Effector memory CD4-positive, alpha-beta T cell (primary cell): ENCODE measurements at regions not wholly inside any gene's neighbourhood (a gene's known extent, or its start where the extent isn't known, plus 50 kb on each side); places are given as distances from the start of the nearest gene placed in this dataset.

ENCODE experiments used
- DNase-seq, 3 donors: peaks; one replicate each; pipeline ENCODE4 v3.0.0-alpha.2; 2020
- H3K27ac ChIP-seq: 2 replicates; pipeline ENCODE4 v1.7.0; 2013; ENCODE audit warnings: mild to moderate bottlenecking, low read length, moderate library complexity; ENCODE audit not compliant: insufficient read depth, poor library complexity, severe bottlenecking
- H3K27me3 ChIP-seq: replicated peaks from 2 replicates; pipeline ENCODE4 v1.7.0; 2013; ENCODE audit warnings: mild to moderate bottlenecking, low read length; ENCODE audit not compliant: insufficient read depth, control insufficient read depth, poor library complexity, severe bottlenecking
- H3K36me3 ChIP-seq: 2 replicates; pipeline ENCODE4 v1.7.0; 2013; ENCODE audit warnings: mild to moderate bottlenecking, low read length, moderate library complexity; ENCODE audit not compliant: control insufficient read depth, insufficient read depth
- H3K4me1 ChIP-seq: 2 replicates; pipeline ENCODE4 v1.7.0; 2013; ENCODE audit warnings: low read length, mild to moderate bottlenecking; ENCODE audit not compliant: control insufficient read depth, insufficient read depth, poor library complexity, severe bottlenecking
- H3K4me3 ChIP-seq: 2 replicates; pipeline ENCODE4 v1.7.0; 2013; ENCODE audit warnings: low read length, low read depth, mild to moderate bottlenecking; ENCODE audit not compliant: insufficient read depth, poor library complexity, severe bottlenecking
- H3K9me3 ChIP-seq: 2 replicates; pipeline ENCODE4 v1.7.0; 2013; ENCODE audit warnings: mild to moderate bottlenecking, low read length, moderate library complexity; ENCODE audit not compliant: control insufficient read depth

DNA sequence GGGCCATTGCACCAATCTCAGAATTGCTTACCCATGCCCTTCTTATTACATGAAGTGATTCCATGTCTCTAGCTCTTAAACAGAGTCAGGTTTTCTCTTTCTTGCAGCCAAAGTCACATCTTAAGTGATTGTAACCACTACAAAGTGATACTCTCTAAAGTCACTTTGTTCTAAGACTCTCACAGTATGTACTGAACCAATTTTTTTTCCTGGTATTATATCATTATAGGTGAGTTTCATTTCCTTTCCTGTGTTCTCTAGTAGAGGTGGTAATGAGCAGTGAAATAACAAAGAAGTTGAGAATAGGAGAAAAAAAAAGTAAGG is 66.3 kb upstream of the DARS1 start:
- Histone ChIP-seq H3K27ac (peak overlapping the region; percentile 40), H3K36me3 (no peaks in the 10 kb centered on the region), H3K9me3 (no peaks in the 10 kb centered on the region), H3K4me3 (no peak overlapping the region), H3K27me3 (no peaks in the 10 kb centered on the region), H3K4me1 (peaks cover 50% of the 10 kb centered on the region)
- no peak for DNase-seq

DNA sequence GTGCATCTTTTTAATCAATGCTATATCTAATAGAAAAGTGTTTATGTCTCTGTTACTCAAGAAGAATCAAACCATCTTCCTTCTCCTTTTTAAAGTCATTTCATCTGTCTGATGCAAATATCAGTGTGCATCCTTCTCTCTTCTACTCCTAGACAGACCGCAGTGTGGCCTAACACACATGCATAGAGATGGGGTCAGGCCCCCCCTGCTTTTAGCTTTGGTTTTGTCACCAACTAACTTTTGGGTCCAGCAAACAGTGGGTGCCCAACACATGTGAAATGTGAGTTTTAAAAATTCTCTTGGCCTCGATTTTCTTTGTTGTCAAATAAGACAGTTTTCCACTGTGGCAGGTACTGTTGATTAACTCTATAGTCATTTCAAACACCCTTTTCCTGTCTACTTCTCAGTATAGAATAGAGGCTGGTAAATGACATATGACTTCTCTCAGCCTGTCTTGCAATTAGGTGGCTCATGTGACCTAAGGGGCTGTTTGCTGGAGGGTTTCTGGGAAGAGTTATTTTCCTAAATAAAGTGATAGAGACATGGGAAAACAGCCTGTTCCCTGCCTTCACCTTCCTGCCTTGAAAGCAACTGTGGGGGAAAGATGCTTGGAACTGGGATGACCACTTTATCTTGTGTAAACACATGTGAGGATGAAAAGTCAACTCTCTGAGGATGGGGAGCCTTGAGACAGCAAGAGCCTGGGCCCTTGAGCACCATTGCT is 65.7 kb upstream of the DARS1 start:
- DNase-seq, result no peak
- Histone ChIP-seq H3K9me3 (no peaks in the 10 kb centered on the region), H3K36me3 (no peaks in the 10 kb centered on the region), H3K27ac (peak overlapping the region; percentile 40), H3K4me3 (no peak overlapping the region), H3K27me3 (no peaks in the 10 kb centered on the region), H3K4me1 (peaks cover 48% of the 10 kb centered on the region)

DNA sequence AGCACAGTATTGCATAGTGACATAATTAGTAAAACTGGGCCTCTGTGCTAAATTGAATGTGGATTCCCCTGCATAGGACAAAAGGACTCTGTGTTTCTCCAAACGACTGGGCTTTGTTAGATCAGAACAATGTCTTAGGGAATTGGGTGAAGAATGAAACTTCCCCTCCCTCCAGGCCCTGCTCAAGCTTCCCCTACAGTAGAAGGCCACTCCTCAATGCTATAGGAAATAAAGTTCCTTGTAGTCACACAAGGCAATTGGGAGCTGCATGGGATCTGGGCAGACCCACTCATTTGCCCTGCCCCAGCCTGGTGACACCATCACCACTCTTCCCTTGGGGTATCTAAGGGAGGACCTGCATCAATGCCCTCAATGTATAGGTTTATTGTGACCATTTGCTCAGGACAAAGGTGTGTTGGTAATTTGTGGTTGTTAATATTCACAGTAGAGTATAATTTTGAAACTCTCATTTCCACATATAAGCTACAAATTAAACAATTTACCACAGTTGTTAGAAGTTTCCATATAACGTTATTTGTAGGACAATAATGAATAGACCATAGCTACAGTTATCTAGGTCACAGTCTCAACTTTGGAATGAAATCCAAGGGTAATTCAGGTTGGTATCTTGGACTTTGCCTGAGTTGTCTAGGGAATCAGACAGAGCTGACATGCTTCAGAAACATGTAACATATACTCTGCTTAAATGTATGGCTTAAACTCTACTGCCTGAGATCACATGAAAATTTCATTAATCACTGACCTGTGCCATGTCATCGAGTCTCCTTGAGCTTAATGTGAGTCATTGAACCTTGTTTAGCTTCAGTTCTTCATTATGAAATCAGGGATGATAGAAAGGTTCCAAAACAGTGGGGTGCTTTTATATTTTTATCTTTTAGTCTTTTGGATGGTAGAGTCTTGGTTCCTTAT is 64.8 kb upstream of the DARS1 start:
- Histone ChIP-seq H3K36me3 (no peaks in the 10 kb centered on the region), H3K4me3 (no peak overlapping the region), H3K4me1 (peaks cover 44% of the 10 kb centered on the region), H3K9me3 (no peaks in the 10 kb centered on the region), H3K27ac (no peak overlapping the region), H3K27me3 (no peaks in the 10 kb centered on the region)
- no peak for DNase-seq

DNA sequence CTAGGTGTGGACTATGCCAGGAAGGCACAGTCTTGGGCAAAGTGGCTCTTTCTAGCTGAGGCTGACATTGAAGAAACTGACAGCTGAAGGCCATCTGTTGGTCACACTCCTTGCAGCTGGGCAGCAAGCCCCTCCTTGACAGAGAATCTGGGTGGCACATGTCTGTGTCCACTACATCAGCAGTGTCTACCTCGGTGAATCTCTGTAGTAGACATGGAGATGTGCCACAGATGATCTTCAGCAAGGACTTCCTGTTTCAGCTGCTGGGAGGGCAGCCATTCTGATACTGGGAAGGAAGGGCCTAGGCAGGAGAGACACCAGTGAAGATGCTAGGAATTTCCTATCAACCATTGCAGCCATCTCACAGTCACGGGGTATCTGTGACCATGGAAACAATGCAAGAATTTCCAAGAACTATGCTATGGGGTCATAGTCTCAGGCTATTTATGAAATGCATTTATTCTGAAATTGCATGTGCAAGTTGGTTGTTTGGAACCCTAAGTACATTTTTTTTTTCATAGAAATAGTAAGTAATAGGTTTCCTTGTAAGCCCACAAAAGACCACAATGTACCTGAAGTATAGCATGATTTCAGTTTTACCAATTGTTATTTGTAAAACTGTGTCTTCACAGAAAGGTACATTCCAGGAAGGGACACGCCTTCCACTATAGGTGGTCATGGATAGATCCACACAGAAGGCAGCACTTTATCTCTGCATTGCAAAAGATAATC is 63.8 kb upstream of the DARS1 start:
- H3K4me1 ChIP-seq, result peaks cover 38% of the 10 kb centered on the region
- H3K4me3 ChIP-seq, result no peak overlapping the region
- no peaks in the 10 kb centered on the region for H3K27me3 ChIP-seq
- DNase-seq, result no peak
- no peak overlapping the region for H3K27ac ChIP-seq
- H3K36me3 ChIP-seq, result no peaks in the 10 kb centered on the region
- H3K9me3 ChIP-seq, result no peaks in the 10 kb centered on the region

DNA sequence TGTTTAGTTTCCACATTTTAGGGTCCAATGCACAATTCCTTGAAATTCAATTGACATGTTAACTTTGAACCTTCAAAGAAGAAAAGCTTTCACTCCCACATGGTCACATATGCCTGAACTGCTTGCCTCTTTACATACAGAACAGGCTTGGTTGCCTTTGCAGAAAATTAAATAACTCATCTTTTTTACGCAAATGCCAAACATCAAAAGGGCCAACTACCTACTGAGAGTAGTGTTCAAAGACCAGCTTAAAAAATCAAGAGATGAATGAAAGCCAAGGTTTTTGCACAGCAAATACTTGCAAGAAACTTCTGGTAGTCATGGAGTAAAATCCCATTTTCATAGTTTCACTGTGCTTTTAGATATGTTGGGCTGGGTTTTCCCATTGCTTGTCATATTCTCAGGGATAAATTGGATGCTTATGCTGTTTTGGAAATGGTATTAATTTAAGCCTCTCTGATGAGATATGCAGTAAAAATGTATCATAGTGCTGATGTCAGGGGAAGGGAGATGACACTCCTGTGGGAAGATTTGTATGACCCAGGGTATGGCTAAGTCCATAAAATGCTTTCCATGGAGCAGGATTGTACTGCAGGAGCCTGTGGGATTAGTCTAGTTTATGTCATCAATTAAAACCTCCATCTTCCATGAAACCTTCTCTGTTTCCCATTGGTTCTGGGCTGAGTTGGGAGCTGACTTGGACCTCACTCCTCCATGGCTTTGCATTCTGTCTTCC is 60.6 kb upstream of the DARS1 start:
- H3K27ac ChIP-seq, result no peak overlapping the region
- H3K4me1 ChIP-seq, result peaks cover 23% of the 10 kb centered on the region
- no peaks in the 10 kb centered on the region for H3K9me3 ChIP-seq
- no peak for DNase-seq
- no peak overlapping the region for H3K4me3 ChIP-seq
- no peaks in the 10 kb centered on the region for H3K27me3 ChIP-seq
- H3K36me3 ChIP-seq, result no peaks in the 10 kb centered on the region

DNA sequence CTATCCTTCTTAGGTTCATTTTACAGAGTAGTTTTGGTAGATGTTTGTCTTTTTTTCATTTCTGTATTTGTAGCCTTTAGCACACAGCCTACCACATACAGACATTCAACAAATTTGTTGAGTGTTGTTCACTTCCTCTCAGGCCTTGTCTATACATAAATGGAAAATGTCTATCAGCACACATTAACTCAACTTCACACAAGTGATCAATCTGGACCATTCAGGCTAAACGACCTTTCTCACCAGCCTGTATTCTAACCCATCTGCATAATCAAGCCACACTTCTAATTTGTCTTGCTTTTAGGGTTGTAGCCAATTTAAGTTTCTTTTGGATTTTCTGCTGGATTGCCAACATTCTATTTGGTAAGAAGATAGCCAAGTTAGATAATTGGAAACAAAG is 59.9 kb upstream of the DARS1 start:
- no peaks in the 10 kb centered on the region for H3K36me3 ChIP-seq

More for the DNA sequence above, 59.9 kb upstream of the DARS1 start:
- H3K27me3 ChIP-seq, result no peaks in the 10 kb centered on the region
- no peak overlapping the region for H3K4me3 ChIP-seq
- no peak for DNase-seq
- peaks cover 16% of the 10 kb centered on the region for H3K4me1 ChIP-seq
- H3K27ac ChIP-seq, result no peak overlapping the region
- H3K9me3 ChIP-seq, result no peaks in the 10 kb centered on the region
